HTR-8/SVneo (cell line): ENCODE measurements at regions not wholly inside any gene's neighbourhood (a gene's known extent, or its start where the extent isn't known, plus 50 kb on each side); places are given as distances from the start of the nearest gene placed in this dataset.

ENCODE experiments used
- DNase-seq: peaks from one replicate; pipeline ENCODE4 v3.0.0; 2011; ENCODE audit warnings: low spot score, mixed read lengths; ENCODE audit not compliant: insufficient read length
- FAIRE-seq: peaks from 2 replicates; lab custom pipeline; 2011; peaks lifted over from hg19 to GRCh38; lab: Jason Lieb, UNC

DNA sequence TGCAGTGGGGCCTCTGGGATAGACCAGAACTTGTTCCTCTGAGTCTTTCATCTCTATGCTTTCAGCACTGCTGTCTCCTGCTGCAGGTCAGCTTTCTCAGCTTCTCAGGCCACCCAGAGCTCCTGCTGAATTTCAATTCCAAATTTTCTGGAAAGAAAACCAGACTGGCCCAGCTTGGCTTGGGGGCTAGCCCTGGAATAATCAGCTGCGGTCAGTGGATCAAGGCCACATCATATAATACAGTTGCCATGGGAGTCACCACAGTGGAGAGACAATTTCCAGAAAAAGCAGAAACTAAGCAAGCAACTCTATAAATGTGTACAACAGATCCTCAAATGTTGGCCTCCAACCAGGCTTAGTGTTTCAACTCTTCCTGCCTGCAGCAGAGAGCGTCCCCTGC, 91.1 kb upstream of the SLC24A5 start:
- no peak for FAIRE-seq
- DNase-seq: no peak

GRCh38 chr15:48031466-48031865, 89.3 kb upstream of the SLC24A5 start:
- FAIRE-seq: no peak
- DNase-seq: no peak

- DNase-seq (no peak), FAIRE-seq (no peak)
These were observed 88.8 kb upstream of the SLC24A5 start for GRCh38 chr15:48031973-48032372.

DNA sequence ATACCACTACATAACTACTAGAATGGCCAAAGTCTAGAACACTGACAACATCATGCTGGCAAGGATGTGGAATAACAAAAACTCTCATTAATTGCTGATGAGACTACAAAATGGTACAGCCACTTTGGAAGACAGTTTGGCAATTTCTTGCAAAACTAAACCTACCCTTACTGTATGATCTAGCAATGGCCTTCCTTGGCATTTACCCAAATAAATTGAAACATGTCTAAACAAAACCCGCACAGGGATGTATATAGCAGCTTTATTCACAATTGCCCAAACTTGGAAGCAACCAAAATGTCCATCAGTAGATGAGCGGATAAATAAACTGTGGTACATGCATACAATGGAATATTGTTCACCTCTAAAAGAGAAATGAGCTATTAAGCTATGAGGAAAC, 87.9 kb upstream of the SLC24A5 start:
- DNase-seq: no peak
- FAIRE-seq: no peak

DNA sequence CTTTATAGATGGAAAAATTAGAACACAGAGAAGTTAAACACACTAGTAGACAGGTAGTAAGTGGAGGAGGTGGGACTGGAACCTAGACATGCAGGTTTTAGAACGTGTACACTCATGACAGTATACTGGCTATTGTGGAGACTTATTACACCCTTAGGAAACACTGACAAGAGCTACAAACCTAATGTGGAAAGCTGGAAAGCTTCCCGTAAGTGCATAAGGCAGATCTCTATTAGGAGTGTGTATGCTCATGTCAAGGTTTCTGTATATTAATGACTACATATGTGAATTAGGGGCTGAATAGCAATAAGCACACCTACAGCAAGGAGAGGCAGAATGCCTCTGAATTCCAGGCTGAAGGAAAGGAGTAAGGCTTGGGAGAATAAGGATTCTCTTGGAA, 82.6 kb upstream of the SLC24A5 start:
- DNase-seq (no peak), FAIRE-seq (no peak)

DNA sequence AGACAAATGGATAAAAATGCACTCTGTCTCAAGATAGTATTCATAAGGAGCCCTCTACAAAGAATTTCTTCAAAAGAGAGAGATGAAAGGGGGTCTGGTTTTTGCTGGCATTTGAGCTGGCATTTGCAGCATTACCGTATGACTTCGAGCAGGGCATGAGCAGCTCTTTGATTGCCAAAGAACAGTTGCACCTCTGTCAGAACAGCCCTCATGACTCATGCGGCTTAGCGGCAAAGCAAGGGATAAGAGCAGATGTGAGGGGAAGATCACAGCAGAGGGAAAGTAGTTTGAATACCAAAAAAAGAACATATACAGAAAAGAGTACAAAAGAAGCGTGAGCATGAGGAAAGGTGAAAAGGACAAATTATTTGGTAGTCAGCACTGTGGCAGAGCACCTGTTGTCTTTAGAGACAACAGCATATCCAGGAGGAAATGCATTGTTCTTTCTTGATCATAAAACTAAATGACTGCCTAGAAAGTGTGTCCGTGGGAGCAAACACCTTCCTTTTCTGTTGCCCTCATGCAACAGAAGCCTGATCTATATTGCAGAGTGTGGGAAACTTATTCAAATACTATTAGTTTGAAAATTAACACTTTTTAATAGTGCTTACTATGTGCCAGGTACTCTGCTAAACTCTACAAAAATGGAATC, 80.5 kb upstream of the SLC24A5 start:
- DNase-seq: no peak

DNA sequence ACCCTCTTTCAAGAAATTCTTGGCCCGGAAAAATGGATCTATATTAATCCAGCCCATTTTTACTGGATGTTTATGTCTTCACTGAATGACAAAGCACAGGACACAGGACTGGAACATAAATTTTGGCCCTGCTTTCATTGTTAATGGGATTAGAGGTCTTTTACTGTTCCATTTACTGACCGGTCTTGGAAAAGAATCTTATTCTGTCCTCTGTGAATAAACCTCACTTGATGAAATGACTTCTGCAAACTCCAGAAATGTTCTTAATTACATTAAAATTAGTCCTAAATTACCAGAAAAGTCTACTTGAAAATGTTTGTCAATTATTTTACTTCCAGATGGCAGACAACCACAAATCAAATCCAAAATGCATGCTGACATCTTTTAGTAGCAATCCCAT, 79.3 kb upstream of the SLC24A5 start:
- DNase-seq: no peak
- FAIRE-seq: no peak

More for the DNA sequence above, 80.5 kb upstream of the SLC24A5 start:
- FAIRE-seq: no peak

- FAIRE-seq: no peak
- DNase-seq: no peak
These were observed 73.9 kb upstream of the SLC24A5 start for GRCh38 chr15:48046813-48047438.

DNA sequence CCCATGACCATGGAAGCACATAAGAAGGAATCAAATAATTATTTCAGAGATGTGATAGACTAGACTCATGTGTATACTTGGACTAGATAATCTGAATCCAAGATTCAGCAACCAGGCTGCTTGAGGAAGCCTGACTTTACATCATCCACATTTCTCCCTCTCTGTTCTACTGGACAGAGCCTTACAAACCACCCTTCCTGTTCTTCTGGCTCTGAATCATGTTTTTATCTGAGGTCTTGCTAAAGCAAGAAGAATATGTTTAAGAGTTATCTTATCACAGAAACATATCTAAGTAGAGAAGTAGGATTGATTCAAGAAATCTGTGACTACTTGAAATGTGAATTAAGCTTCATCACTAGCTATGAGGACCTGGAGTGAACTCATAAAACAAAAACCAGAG, 71.1 kb upstream of the SLC24A5 start:
- FAIRE-seq (no peak), DNase-seq (no peak)

DNA sequence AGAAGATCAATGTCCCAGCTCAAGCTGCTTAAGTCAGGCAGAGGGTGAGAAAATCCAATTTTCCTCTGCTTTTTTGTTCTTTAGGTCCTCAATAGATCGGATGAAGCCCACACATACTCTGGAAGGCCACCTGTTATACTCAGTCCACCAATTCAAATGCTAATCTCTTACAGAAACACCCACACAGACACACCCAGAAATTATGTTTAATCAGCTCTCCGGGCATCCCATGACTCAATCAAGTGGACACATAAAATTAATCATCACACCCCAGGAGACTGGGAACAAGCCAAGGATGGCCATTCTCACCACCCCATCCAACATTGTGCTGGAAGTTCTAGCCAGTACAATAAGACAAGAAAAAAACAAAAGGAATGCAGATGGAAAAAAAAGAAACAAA, 67.8 kb upstream of the SLC24A5 start:
- no peak for FAIRE-seq
- no peak for DNase-seq

DNA sequence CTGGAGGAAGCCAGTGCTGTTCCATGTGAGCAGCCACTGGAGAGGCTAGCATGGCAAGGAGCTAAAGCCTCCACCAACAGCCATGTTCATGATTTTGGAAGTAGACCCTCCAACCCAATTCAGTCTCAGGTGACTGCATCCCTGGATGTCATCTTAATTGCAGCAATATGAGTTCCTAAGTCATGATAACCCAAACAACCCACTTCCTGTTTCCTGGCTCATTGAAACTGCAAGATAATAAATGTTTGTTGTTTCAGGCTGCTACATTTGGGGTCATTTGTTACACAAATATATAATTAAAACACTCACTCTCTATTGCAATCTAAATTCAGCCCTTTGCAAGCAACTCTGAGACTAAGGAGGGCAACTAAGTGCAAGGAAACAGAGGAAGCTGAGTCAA, 62.4 kb upstream of the SLC24A5 start:
- FAIRE-seq (no peak), DNase-seq (no peak)

DNA sequence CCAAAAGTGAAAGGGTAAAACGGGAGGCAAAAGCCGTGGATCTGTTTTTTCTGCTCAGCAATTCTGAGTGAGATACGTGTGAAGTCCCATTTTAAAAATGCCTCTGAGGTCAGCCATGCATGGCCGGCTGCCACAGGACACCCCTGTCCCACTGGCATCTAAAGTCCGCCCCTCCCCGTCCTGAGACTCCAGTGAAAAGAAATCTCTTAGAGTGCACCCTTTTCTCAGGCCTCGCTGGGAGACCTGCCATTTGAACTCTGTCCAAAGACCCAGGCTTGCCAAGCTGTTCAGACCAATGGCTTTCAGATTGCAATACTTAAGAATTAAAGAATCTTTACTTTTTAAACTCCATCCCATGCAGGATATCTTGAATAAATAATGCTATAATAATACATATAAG, 61.0 kb upstream of the SLC24A5 start:
- no peak for FAIRE-seq
- DNase-seq: no peak

DNA sequence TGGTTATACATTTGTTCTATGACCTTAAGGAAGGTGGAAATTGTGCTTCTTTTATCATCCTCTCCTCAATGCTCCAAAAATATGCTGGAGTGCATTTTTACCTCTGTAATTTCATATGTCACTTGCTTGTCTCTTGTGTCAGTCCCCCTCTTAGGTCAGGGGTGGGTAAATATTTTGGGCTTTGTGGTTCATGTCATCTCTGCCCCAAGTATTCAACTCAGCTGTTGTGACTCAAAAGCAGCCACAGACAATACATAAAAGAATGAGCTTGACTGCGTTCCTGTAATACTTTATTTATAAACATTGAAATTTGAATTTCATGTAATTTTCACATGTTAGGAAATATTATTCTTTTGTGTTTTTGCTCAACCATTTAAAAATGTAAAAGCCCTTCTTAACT, 60.4 kb upstream of the SLC24A5 start:
- DNase-seq (no peak), FAIRE-seq (no peak)

- DNase-seq: no peak
- no peak for FAIRE-seq
These were observed 59.2 kb upstream of the SLC24A5 start for GRCh38 chr15:48061605-48062004.

GRCh38 chr15:48062148-48062872, 58.5 kb upstream of the SLC24A5 start:
- peak; percentile 11 for DNase-seq
- FAIRE-seq: no peak

GRCh38 chr15:48063411-48063985, 57.3 kb upstream of the SLC24A5 start:
- FAIRE-seq (no peak), DNase-seq (no peak)

GRCh38 chr15:48064421-48064820, 56.4 kb upstream of the SLC24A5 start:
- DNase-seq: no peak
- no peak for FAIRE-seq

DNA sequence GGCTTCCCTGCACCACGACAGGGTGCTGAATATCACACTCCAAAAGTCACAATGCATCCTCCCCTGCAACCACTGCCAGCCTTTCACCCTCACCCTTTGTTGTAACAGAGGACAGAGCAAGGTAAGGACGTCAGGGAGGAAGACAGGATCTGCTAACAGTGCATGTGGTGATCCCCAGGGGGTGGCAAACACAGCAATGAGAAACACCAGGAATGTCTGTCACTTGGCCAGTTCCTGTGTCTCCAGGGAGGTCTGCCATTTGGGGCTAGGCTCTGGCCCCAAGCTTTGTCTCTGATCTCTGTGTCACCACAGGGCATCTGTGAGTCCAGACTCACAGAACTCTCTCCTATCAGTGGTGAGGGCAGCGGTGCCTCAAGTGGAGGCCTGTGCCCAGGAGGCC, 54.3 kb upstream of the SLC24A5 start:
- no peak for DNase-seq
- FAIRE-seq: no peak
